Astrocyte (in vitro differentiated cells and primary cell): ENCODE measurements at regions not wholly inside any gene's neighbourhood (a gene's known extent, or its start where the extent isn't known, plus 50 kb on each side); places are given as distances from the start of the nearest gene placed in this dataset.

Source experiments
- DNase-seq: peaks from one replicate; pipeline ENCODE4 v3.0.0-alpha.2; 2010; ENCODE audit warnings: low read depth
- FAIRE-seq: peaks from 2 replicates; lab custom pipeline; 2011; peaks lifted over from hg19 to GRCh38; lab: Jason Lieb, UNC
- H2AFZ ChIP-seq: 2 replicates; pipeline ENCODE4 v1.6.0; 2012; ENCODE audit warnings: low read depth, low read length, inconsistent platforms
- H3K27ac ChIP-seq: 2 replicates; pipeline ENCODE4 v1.5.1; 2011; ENCODE audit warnings: low read depth, low read length, inconsistent platforms
- H3K27me3 ChIP-seq: 2 replicates; pipeline ENCODE4 v1.6.0; 2011; ENCODE audit warnings: low read length, inconsistent platforms; ENCODE audit not compliant: insufficient read depth
- H3K36me3 ChIP-seq: 2 replicates; pipeline ENCODE4 v1.5.1; 2011; ENCODE audit warnings: low read length, inconsistent platforms; ENCODE audit not compliant: insufficient read depth
- H3K4me1 ChIP-seq: 2 replicates; pipeline ENCODE4 v1.5.1; 2011; ENCODE audit warnings: low read length, inconsistent platforms; ENCODE audit not compliant: insufficient read depth
- H3K4me2 ChIP-seq: 2 replicates; pipeline ENCODE4 v1.6.0; 2012; ENCODE audit warnings: low read length, inconsistent platforms
- H3K4me3 ChIP-seq: 2 replicates; pipeline ENCODE4 v1.5.1; 2011; ENCODE audit warnings: low read depth, mild to moderate bottlenecking, low read length, inconsistent platforms; ENCODE audit not compliant: insufficient read depth
- H3K79me2 ChIP-seq: 2 replicates; pipeline ENCODE4 v1.6.0; 2012; ENCODE audit warnings: mild to moderate bottlenecking, low read length, inconsistent platforms; ENCODE audit not compliant: insufficient read depth
- H3K9ac ChIP-seq: 2 replicates; pipeline ENCODE4 v1.6.0; 2012; ENCODE audit warnings: mild to moderate bottlenecking, low read length, inconsistent platforms
- H3K9me3 ChIP-seq: 2 replicates; pipeline ENCODE4 v1.5.1; 2012; ENCODE audit warnings: low read depth, mild to moderate bottlenecking, low read length, inconsistent platforms; ENCODE audit not compliant: insufficient read depth
- H4K20me1 ChIP-seq: 2 replicates; pipeline ENCODE4 v1.6.0; 2012; ENCODE audit warnings: low read length, inconsistent platforms; ENCODE audit not compliant: insufficient read depth
- H3K27ac Mint-ChIP-seq: one replicate; pipeline ENCODE4 v1.8.0; 2021; ENCODE audit warnings: mild to moderate bottlenecking, mixed read lengths; ENCODE audit not compliant: unreplicated experiment
- H3K27me3 Mint-ChIP-seq: one replicate; pipeline ENCODE4 v1.8.0; 2021; ENCODE audit warnings: low read depth, mixed read lengths; ENCODE audit not compliant: unreplicated experiment
- H3K36me3 Mint-ChIP-seq: one replicate; pipeline ENCODE4 v1.8.0; 2021; ENCODE audit warnings: low read depth, mixed read lengths; ENCODE audit not compliant: unreplicated experiment
- H3K4me1 Mint-ChIP-seq: one replicate; pipeline ENCODE4 v1.8.0; 2021; ENCODE audit warnings: low read depth, mixed read lengths; ENCODE audit not compliant: unreplicated experiment
- H3K4me3 Mint-ChIP-seq: one replicate; pipeline ENCODE4 v1.8.0; 2021; ENCODE audit warnings: mild to moderate bottlenecking, moderate library complexity, mixed read lengths; ENCODE audit not compliant: unreplicated experiment
- H3K9me3 Mint-ChIP-seq: one replicate; pipeline ENCODE4 v1.8.0; 2021; ENCODE audit warnings: mild to moderate bottlenecking, mixed read lengths; ENCODE audit not compliant: unreplicated experiment
- CTCF ChIP-seq: IDR thresholded peaks from 2 replicates; pipeline ENCODE4 v1.5.1; 2011; ENCODE audit warnings: low read depth, mild to moderate bottlenecking, inconsistent platforms, low read length, moderate library complexity; ENCODE audit not compliant: insufficient read depth
- EZH2 ChIP-seq: IDR thresholded peaks from 2 replicates; pipeline ENCODE4 v1.6.1; 2012; ENCODE audit warnings: mild to moderate bottlenecking, low read length, inconsistent platforms; ENCODE audit not compliant: insufficient read depth

GRCh38 chr6:106869203-106869602, 105.3 kb downstream of the CD24 start:
- H2AFZ ChIP-seq = no peak overlapping the region
- no peak for DNase-seq
- Mint-ChIP-seq H3K36me3 (peaks cover 2% of the 10 kb centered on the region), H3K4me1 (peaks cover 28% of the 10 kb centered on the region), H3K27ac (peak overlapping the region; percentile 63), H3K4me3 (peak overlapping the region; percentile 23), H3K27me3 (peaks cover 4% of the 10 kb centered on the region), H3K9me3 (peaks cover 22% of the 10 kb centered on the region)
- no peak overlapping the region for H3K4me3 ChIP-seq
- H3K27ac ChIP-seq = peak overlapping the region; percentile 38
- H3K4me1 ChIP-seq = peaks cover 9% of the 10 kb centered on the region
- no peaks in the 10 kb centered on the region for H3K79me2 ChIP-seq
- peak overlapping the region; percentile 52 for H3K4me2 ChIP-seq
- no peak for FAIRE-seq
- no peaks in the 10 kb centered on the region for H3K27me3 ChIP-seq
- no peaks in the 10 kb centered on the region for H4K20me1 ChIP-seq
- H3K36me3 ChIP-seq = no peaks in the 10 kb centered on the region
- TF ChIP-seq CTCF (no peak), EZH2 (no peak)
- H3K9ac ChIP-seq = peak overlapping the region; percentile 20
- H3K9me3 ChIP-seq = peaks cover 7% of the 10 kb centered on the region

- no peak overlapping the region for H2AFZ ChIP-seq
- H3K36me3 ChIP-seq = no peaks in the 10 kb centered on the region
Measured at GRCh38 chr6:106866875-106867658, 107.5 kb downstream of the CD24 start.

More at GRCh38 chr6:106866875-106867658, 107.5 kb downstream of the CD24 start:
- peaks cover 7% of the 10 kb centered on the region for H3K9me3 ChIP-seq
- Mint-ChIP-seq H3K4me1 (peaks cover 21% of the 10 kb centered on the region), H3K27ac (no peak overlapping the region), H3K27me3 (peaks cover 4% of the 10 kb centered on the region), H3K9me3 (peaks cover 22% of the 10 kb centered on the region), H3K4me3 (no peak overlapping the region), H3K36me3 (peaks cover 2% of the 10 kb centered on the region)
- FAIRE-seq (no peak), DNase-seq (no peak)
- peaks cover 9% of the 10 kb centered on the region for H3K4me1 ChIP-seq
- H3K79me2 ChIP-seq = no peaks in the 10 kb centered on the region
- no peak overlapping the region for H3K27ac ChIP-seq
- no peaks in the 10 kb centered on the region for H4K20me1 ChIP-seq
- TF ChIP-seq CTCF (no peak), EZH2 (no peak)
- no peak overlapping the region for H3K9ac ChIP-seq
- no peak overlapping the region for H3K4me3 ChIP-seq
- no peaks in the 10 kb centered on the region for H3K27me3 ChIP-seq
- H3K4me2 ChIP-seq = no peak overlapping the region
